Fibroblast of lung (primary cell): ENCODE measurements at regions not wholly inside any gene's neighbourhood (a gene's known extent, or its start where the extent isn't known, plus 50 kb on each side); places are given as distances from the start of the nearest gene placed in this dataset.

ENCODE experiments used
- DNase-seq, 2 donors: peaks; one replicate each; pipeline versions ENCODE4 v3.0.0 to v3.0.0-alpha.2; 2010; ENCODE audit warnings: low read depth in 2 of 2
- H2AFZ ChIP-seq: 2 replicates; pipeline ENCODE4 v1.5.1; 2012; ENCODE audit warnings: low read length, control low read depth, inconsistent platforms
- H3K27ac ChIP-seq: 2 replicates; pipeline ENCODE4 v1.5.1; 2011; ENCODE audit warnings: low read length, control low read depth; ENCODE audit not compliant: insufficient read depth
- H3K27me3 ChIP-seq: 2 replicates; pipeline ENCODE4 v1.5.1; 2011; ENCODE audit warnings: mild to moderate bottlenecking, low read length; ENCODE audit not compliant: control insufficient read depth, insufficient read depth
- H3K36me3 ChIP-seq: 2 replicates; pipeline ENCODE4 v1.5.1; 2011; ENCODE audit warnings: low read length; ENCODE audit not compliant: control insufficient read depth, insufficient read depth
- H3K4me1 ChIP-seq: 2 replicates; pipeline ENCODE4 v1.5.1; 2011; ENCODE audit warnings: low read length; ENCODE audit not compliant: control insufficient read depth, insufficient read depth; ENCODE audit errors: extremely low read depth
- H3K4me2 ChIP-seq: 2 replicates; pipeline ENCODE4 v1.5.1; 2011; ENCODE audit warnings: low read length, control low read depth; ENCODE audit not compliant: insufficient read depth; ENCODE audit errors: extremely low read depth
- H3K4me3 ChIP-seq, 4 experiments: fragments of 200-600 bp in 1 of 4; sonication (generic) in 1 of 4; replicated peaks in 1 of 4; 2 replicates each; pipeline ENCODE4 v1.5.1; 2011 to 2016; ENCODE audit warnings: low read length in 4 of 4, low read depth in 3 of 4, mild to moderate bottlenecking in 3 of 4, control low read depth in 2 of 4, inconsistent platforms in 1 of 4, mixed read lengths in 1 of 4; ENCODE audit not compliant: insufficient read depth in 1 of 4; ENCODE audit errors: control extremely low read depth in 1 of 4
- H3K79me2 ChIP-seq: 2 replicates; pipeline ENCODE4 v1.5.1; 2012; ENCODE audit warnings: mild to moderate bottlenecking, low read length, inconsistent platforms; ENCODE audit not compliant: control insufficient read depth, insufficient read depth
- H3K9ac ChIP-seq: 2 replicates; pipeline ENCODE4 v1.5.1; 2011; ENCODE audit warnings: mild to moderate bottlenecking, low read length, control low read depth; ENCODE audit not compliant: insufficient read depth
- H3K9me3 ChIP-seq: 2 replicates; pipeline ENCODE4 v1.5.1; 2012; ENCODE audit warnings: low read depth, low read length; ENCODE audit not compliant: control insufficient read depth, insufficient read depth
- H4K20me1 ChIP-seq: 2 replicates; pipeline ENCODE4 v1.5.1; 2011; ENCODE audit warnings: low read length; ENCODE audit not compliant: control insufficient read depth, insufficient read depth; ENCODE audit errors: extremely low read depth
- CTCF ChIP-seq, 2 donors: IDR thresholded peaks in 1 of 2; conservative IDR thresholded peaks in 1 of 2; 1 replicate in 1 of 2; 2 replicates in 1 of 2; pipeline ENCODE4 v1.5.1; 2011 to 2012; ENCODE audit warnings: low read length in 2 of 2, control low read depth in 1 of 2, inconsistent platforms in 1 of 2, low read depth in 1 of 2, mild to moderate bottlenecking in 1 of 2
- EZH2 ChIP-seq: IDR thresholded peaks from 2 replicates; pipeline ENCODE4 v1.5.1; 2012; ENCODE audit warnings: low read length, control low read depth, mild to moderate bottlenecking; ENCODE audit errors: missing control alignments

GRCh38 chr12:111161898-111162297, 207.0 kb downstream of the PHETA1 start:
- Histone ChIP-seq H3K4me3 (no peak overlapping the region), H3K9ac (no peak overlapping the region), H3K27ac (no peak overlapping the region), H2AFZ (no peak overlapping the region), H3K27me3 (no peaks in the 10 kb centered on the region), H3K36me3 (no peaks in the 10 kb centered on the region), H3K4me1 (no peaks in the 10 kb centered on the region), H3K9me3 (no peaks in the 10 kb centered on the region), H3K4me2 (no peak overlapping the region), H4K20me1 (no peaks in the 10 kb centered on the region), H3K79me2 (no peaks in the 10 kb centered on the region)
- TF ChIP-seq CTCF (conservative IDR thresholded peaks at IDR 0.05 in 1 of 2, IDR thresholded peaks at IDR 0.05 in 1 of 2; ENCODE audit: low read depth in 1 of 2, low read length in 2 of 2), result no peak
- no peak for TF ChIP-seq EZH2
- no peak for DNase-seq

- Histone ChIP-seq H2AFZ (no peak overlapping the region), H3K27me3 (no peaks in the 10 kb centered on the region), H3K4me2 (no peak overlapping the region), H4K20me1 (no peaks in the 10 kb centered on the region), H3K4me1 (no peaks in the 10 kb centered on the region), H3K79me2 (no peaks in the 10 kb centered on the region), H3K9ac (no peak overlapping the region), H3K27ac (no peak overlapping the region), H3K9me3 (no peaks in the 10 kb centered on the region), H3K4me3 (no peak overlapping the region), H3K36me3 (no peaks in the 10 kb centered on the region)
- DNase-seq, result no peak
- TF ChIP-seq CTCF (conservative IDR thresholded peaks at IDR 0.05 in 1 of 2, IDR thresholded peaks at IDR 0.05 in 1 of 2; ENCODE audit: low read depth in 1 of 2, low read length in 2 of 2) (no peak), EZH2 (no peak)
Measured at GRCh38 chr12:111160350-111161241, 208.3 kb downstream of the PHETA1 start.

- TF ChIP-seq EZH2 (no peak), CTCF (conservative IDR thresholded peaks at IDR 0.05 in 1 of 2, IDR thresholded peaks at IDR 0.05 in 1 of 2; ENCODE audit: low read depth in 1 of 2, low read length in 2 of 2) (no peak)
- no peaks in the 10 kb centered on the region for H3K79me2 ChIP-seq
- H3K9ac ChIP-seq, result no peak overlapping the region
- no peaks in the 10 kb centered on the region for H3K27me3 ChIP-seq
- H3K4me1 ChIP-seq, result no peaks in the 10 kb centered on the region
- no peak overlapping the region for H3K4me3 ChIP-seq
- no peak overlapping the region for H2AFZ ChIP-seq
- H3K9me3 ChIP-seq, result no peaks in the 10 kb centered on the region
- no peak for DNase-seq
- H4K20me1 ChIP-seq, result no peaks in the 10 kb centered on the region
- no peaks in the 10 kb centered on the region for H3K36me3 ChIP-seq
- no peak overlapping the region for H3K27ac ChIP-seq
- H3K4me2 ChIP-seq, result no peak overlapping the region
Measured at GRCh38 chr12:111158992-111159391, 209.9 kb downstream of the PHETA1 start.
